Body of pancreas (tissue), 4 donors: ENCODE measurements at regions not wholly inside any gene's neighbourhood (a gene's known extent, or its start where the extent isn't known, plus 50 kb on each side); places are given as distances from the start of the nearest gene placed in this dataset.

ENCODE experiments used
- ATAC-seq: fragments of 150-250 bp; one replicate; pipeline ENCODE4 v1.9.1; 2016
- DNase-seq, 4 donors: peaks; one replicate each; pipeline ENCODE4 v3.0.0-alpha.2; 2019
- H3K27ac ChIP-seq, 4 donors: fragments of 200-600 bp; sonication (generic); 1 replicate in 3 of 4; 2 replicates in 1 of 4; pipeline versions ENCODE4 v1.5.1 to v1.6.1; 2016 to 2019; ENCODE audit warnings: mild to moderate bottlenecking in 1 of 4, mixed read lengths in 1 of 4, moderate library complexity in 1 of 4
- H3K27me3 ChIP-seq, 2 donors: fragments of 200-600 bp; sonication (generic); one replicate each; pipeline ENCODE4 v1.6.0; 2016; ENCODE audit warnings: mild to moderate bottlenecking in 1 of 2
- H3K36me3 ChIP-seq, 2 donors: fragments of 200-600 bp; sonication (generic); replicated peaks in 1 of 2; 2 replicates each; pipeline ENCODE4 v1.5.1; 2016; ENCODE audit warnings: low read depth in 2 of 2; ENCODE audit not compliant: insufficient read depth in 1 of 2
- H3K4me1 ChIP-seq: fragments of 200-600 bp; sonication (generic); one replicate; pipeline ENCODE4 v1.6.0; 2016
- H3K4me3 ChIP-seq, 2 donors: fragments of 200-600 bp; sonication (generic); 1 replicate in 1 of 2; 2 replicates in 1 of 2; pipeline ENCODE4 v1.5.1; 2016 to 2019
- H3K9me3 ChIP-seq, 3 donors: fragments of 200-600 bp; sonication (generic); 1 replicate in 2 of 3; 2 replicates in 1 of 3; pipeline ENCODE4 v1.5.1; 2016
- CTCF ChIP-seq, 7 experiments: fragments of 450-650 bp in 4 of 7; fragments of 200-600 bp in 3 of 7; sonication (generic) in 3 of 7; IDR thresholded peaks; one replicate each; pipeline ENCODE4 v1.5.1; 2016 to 2019; ENCODE audit warnings: antibody characterized with exemption in 7 of 7
- POLR2A ChIP-seq, 3 donors: fragments of 450-650 bp; IDR thresholded peaks; one replicate each; pipeline ENCODE4 v1.6.1; 2016; ENCODE audit warnings: antibody characterized with exemption in 3 of 3, mild to moderate bottlenecking in 2 of 3
- WGBS, 2 donors: methylation state at CpG; one replicate each; pipeline ENCODE4 v1.1.5; 2017; 5-methylcytosine and 5-hydroxymethylcytosine counted together
- intact Hi-C: fragments of 100-400 bp; cut with DNase I; formaldehyde crosslinking; loops from one replicate; pipeline ENCODE4 v1.15.1; 2023

GRCh38 chr1:208781391-208782045 is 537.3 kb upstream of the PLXNA2 start:
- H3K9me3 ChIP-seq: no peaks in the 10 kb centered on the region
- no peak for TF ChIP-seq POLR2A (IDR thresholded peaks at IDR 0.05)
- TF ChIP-seq CTCF (IDR thresholded peaks at IDR 0.05): no peak
- no peaks in the 10 kb centered on the region for H3K4me1 ChIP-seq
- intact Hi-C loops: no loop called here
- no peak overlapping the region for H3K4me3 ChIP-seq
- WGBS, 2 donors: 46 to 47% methylated on average over 3 of the region's 3 CpGs
- ATAC-seq (no peak), DNase-seq (no peak)
- no peaks in the 10 kb centered on the region for H3K27me3 ChIP-seq
- no peak overlapping the region for H3K27ac ChIP-seq
- no peaks in the 10 kb centered on the region for H3K36me3 ChIP-seq

GRCh38 chr1:208782186-208782585 is 538.0 kb upstream of the PLXNA2 start:
- H3K4me1 ChIP-seq: no peaks in the 10 kb centered on the region
- no peak overlapping the region for H3K27ac ChIP-seq
- WGBS, 2 donors: 51 to 58% methylated on average over 4 of the region's 4 CpGs
- DNase-seq (no peak), ATAC-seq (no peak)
- H3K36me3 ChIP-seq: no peaks in the 10 kb centered on the region
- no peaks in the 10 kb centered on the region for H3K27me3 ChIP-seq
- intact Hi-C loops: no loop called here
- TF ChIP-seq POLR2A (IDR thresholded peaks at IDR 0.05) (no peak), CTCF (IDR thresholded peaks at IDR 0.05) (no peak)
- H3K9me3 ChIP-seq: no peaks in the 10 kb centered on the region
- no peak overlapping the region for H3K4me3 ChIP-seq

GRCh38 chr1:208785629-208786028 is 541.4 kb upstream of the PLXNA2 start:
- ATAC-seq (no peak), DNase-seq (no peak)
- no peaks in the 10 kb centered on the region for H3K4me1 ChIP-seq
- no peak overlapping the region for H3K27ac ChIP-seq
- no peak for TF ChIP-seq POLR2A (IDR thresholded peaks at IDR 0.05)
- no peak for TF ChIP-seq CTCF (IDR thresholded peaks at IDR 0.05)
- H3K36me3 ChIP-seq: no peaks in the 10 kb centered on the region
- H3K27me3 ChIP-seq: no peaks in the 10 kb centered on the region
- intact Hi-C loops: no loop called here
- no peaks in the 10 kb centered on the region for H3K9me3 ChIP-seq
- no peak overlapping the region for H3K4me3 ChIP-seq
- WGBS, 2 donors: 86 to 90% methylated on average over 1 of the region's 1 CpG

GRCh38 chr1:208787219-208787618 is 543.0 kb upstream of the PLXNA2 start:
- no peaks in the 10 kb centered on the region for H3K27me3 ChIP-seq
- H3K4me3 ChIP-seq: no peak overlapping the region
- no peaks in the 10 kb centered on the region for H3K9me3 ChIP-seq
- TF ChIP-seq CTCF (IDR thresholded peaks at IDR 0.05) (no peak), POLR2A (IDR thresholded peaks at IDR 0.05) (no peak)
- H3K36me3 ChIP-seq: no peaks in the 10 kb centered on the region
- no peaks in the 10 kb centered on the region for H3K4me1 ChIP-seq
- WGBS, 2 donors: 50 to 59% methylated on average over 3 of the region's 3 CpGs
- H3K27ac ChIP-seq: no peak overlapping the region
- DNase-seq: no peak
- ATAC-seq: no peak
- intact Hi-C loops: no loop called here

- Histone ChIP-seq H3K9me3 (no peaks in the 10 kb centered on the region), H3K27me3 (no peaks in the 10 kb centered on the region), H3K4me1 (no peaks in the 10 kb centered on the region), H3K27ac (no peak overlapping the region), H3K4me3 (no peak overlapping the region), H3K36me3 (no peaks in the 10 kb centered on the region)
- intact Hi-C loops: no loop called here
- no peak for ATAC-seq
- DNase-seq: no peak
- WGBS, 2 donors: 59 to 66% methylated on average over 1 of the region's 1 CpG
- TF ChIP-seq CTCF (IDR thresholded peaks at IDR 0.05) (no peak), POLR2A (IDR thresholded peaks at IDR 0.05) (no peak)
These were observed 543.9 kb upstream of the PLXNA2 start for GRCh38 chr1:208788013-208788540.
